PFSK-1 (cell line): ENCODE measurements at regions not wholly inside any gene's neighbourhood (a gene's known extent, or its start where the extent isn't known, plus 50 kb on each side); places are given as distances from the start of the nearest gene placed in this dataset.

Source experiments
- FOXP2 ChIP-seq: optimal IDR thresholded peaks from 2 replicates; pipeline ENCODE3; 2011; ENCODE audit warnings: borderline replicate concordance, control low read depth, inconsistent platforms; ENCODE audit not compliant: insufficient read depth; ENCODE audit errors: extremely low read length, extremely low read depth
- POLR2AphosphoS5 ChIP-seq: IDR thresholded peaks from 2 replicates; pipeline ENCODE4 v1.6.1; 2012; ENCODE audit warnings: low read depth, mild to moderate bottlenecking, control low read depth, low read length, moderate library complexity
- SIN3A ChIP-seq: IDR thresholded peaks from 2 replicates; pipeline ENCODE4 v1.6.1; 2012; ENCODE audit warnings: mild to moderate bottlenecking, low read length, moderate library complexity, borderline replicate concordance; ENCODE audit not compliant: insufficient read depth
- TAF1 ChIP-seq: IDR thresholded peaks from 2 replicates; pipeline ENCODE4 v1.6.1; 2012; ENCODE audit warnings: low read length, control low read depth, borderline replicate concordance; ENCODE audit not compliant: insufficient read depth
- TF ChIP-seq, protein P1 (sequence below), 2 experiments: IDR thresholded peaks; 2 replicates each; pipeline versions ENCODE4 v1.6.1 to v1.8.0; 2011 to 2012; ENCODE audit warnings: low read depth in 2 of 2, low read length in 2 of 2, control low read depth in 1 of 2, inconsistent platforms in 1 of 2, mild to moderate bottlenecking in 1 of 2, moderate library complexity in 1 of 2; ENCODE audit not compliant: insufficient read depth in 1 of 2

DNA sequence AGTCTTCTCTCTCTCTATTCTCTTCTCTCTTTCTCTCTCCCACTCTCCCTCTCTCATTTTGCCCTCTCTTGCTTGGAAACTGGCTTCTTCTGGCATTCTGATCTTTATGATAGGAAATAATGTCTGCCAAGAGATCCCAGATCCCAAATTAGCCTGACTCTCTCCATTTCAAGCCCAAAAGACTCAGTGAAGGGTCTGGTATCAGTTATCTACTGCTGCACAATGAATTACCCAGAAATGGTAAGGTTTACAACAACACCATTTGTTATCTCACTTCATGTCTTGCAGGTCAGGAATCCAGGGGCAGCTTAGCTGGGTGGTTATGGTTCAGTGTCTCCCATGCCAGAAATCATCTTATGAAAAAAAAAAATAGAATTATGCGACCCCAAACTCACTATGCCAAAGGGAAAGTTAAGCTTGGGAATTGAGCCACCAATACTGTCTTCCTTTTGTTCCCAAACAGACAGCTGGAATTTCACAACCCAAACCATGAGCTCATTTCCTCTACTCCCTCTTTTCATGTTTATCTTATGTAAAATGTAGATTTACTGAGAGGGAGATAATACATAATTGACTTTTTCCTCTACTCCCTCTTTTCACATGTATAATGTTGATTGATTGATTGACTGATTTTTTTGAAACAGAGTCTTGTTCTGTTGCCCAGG lies 67.8 kb upstream of the FICD start:
- no peak for TF ChIP-seq TAF1

DNA sequence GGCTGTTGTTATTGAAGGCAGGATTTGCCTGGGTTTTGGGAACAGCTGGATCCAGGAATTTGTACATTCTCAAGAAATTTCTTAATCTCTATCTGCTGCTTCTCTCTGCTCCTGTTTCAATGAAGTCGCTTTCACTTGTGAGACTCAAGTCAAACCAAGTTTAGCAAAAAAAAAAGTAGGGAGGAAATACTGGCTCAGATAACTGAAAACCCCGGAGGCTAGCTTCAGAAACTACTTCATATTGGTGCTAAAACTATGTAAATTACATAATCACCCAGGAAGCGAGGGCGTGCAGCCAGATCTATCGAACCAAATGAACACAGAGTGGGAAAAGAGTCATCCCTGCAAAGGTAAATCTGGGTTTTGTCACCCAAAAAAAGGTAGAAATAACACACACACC lies 68.3 kb upstream of the FICD start:
- TF ChIP-seq, protein P1, sequence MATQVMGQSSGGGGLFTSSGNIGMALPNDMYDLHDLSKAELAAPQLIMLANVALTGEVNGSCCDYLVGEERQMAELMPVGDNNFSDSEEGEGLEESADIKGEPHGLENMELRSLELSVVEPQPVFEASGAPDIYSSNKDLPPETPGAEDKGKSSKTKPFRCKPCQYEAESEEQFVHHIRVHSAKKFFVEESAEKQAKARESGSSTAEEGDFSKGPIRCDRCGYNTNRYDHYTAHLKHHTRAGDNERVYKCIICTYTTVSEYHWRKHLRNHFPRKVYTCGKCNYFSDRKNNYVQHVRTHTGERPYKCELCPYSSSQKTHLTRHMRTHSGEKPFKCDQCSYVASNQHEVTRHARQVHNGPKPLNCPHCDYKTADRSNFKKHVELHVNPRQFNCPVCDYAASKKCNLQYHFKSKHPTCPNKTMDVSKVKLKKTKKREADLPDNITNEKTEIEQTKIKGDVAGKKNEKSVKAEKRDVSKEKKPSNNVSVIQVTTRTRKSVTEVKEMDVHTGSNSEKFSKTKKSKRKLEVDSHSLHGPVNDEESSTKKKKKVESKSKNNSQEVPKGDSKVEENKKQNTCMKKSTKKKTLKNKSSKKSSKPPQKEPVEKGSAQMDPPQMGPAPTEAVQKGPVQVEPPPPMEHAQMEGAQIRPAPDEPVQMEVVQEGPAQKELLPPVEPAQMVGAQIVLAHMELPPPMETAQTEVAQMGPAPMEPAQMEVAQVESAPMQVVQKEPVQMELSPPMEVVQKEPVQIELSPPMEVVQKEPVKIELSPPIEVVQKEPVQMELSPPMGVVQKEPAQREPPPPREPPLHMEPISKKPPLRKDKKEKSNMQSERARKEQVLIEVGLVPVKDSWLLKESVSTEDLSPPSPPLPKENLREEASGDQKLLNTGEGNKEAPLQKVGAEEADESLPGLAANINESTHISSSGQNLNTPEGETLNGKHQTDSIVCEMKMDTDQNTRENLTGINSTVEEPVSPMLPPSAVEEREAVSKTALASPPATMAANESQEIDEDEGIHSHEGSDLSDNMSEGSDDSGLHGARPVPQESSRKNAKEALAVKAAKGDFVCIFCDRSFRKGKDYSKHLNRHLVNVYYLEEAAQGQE (IDR thresholded peaks at IDR 0.05; ENCODE audit: insufficient read depth in 1 of 2, low read depth in 2 of 2, low read length in 2 of 2), result no peak
- TF ChIP-seq SIN3A, result no peak
- no peak for TF ChIP-seq POLR2AphosphoS5
- TF ChIP-seq FOXP2, result no peak
- TF ChIP-seq TAF1, result no peak

DNA sequence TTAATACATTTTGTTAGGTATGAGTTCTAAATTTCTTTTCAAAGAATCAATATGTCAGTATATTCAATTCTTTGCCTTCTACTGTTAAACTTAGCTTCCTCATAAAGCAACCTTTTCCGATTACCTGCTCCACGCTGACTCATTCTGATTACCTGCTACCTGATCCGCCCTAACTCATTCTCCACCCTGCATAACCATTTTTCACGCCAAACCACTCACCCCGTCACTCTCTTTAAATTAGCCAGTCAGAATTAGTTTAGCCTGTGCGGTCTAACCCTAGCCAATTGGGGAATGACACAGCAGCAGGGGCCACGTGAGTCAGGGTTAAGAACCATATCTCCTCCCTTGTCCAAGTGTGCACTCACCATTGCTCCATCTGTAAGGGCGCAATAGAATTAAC lies 72.2 kb upstream of the FICD start:
- TF ChIP-seq TAF1 (no peak), POLR2AphosphoS5 (no peak), FOXP2 (no peak), SIN3A (no peak)
- TF ChIP-seq, protein P1 (IDR thresholded peaks at IDR 0.05; ENCODE audit: insufficient read depth in 1 of 2, low read depth in 2 of 2, low read length in 2 of 2), result no peak

DNA sequence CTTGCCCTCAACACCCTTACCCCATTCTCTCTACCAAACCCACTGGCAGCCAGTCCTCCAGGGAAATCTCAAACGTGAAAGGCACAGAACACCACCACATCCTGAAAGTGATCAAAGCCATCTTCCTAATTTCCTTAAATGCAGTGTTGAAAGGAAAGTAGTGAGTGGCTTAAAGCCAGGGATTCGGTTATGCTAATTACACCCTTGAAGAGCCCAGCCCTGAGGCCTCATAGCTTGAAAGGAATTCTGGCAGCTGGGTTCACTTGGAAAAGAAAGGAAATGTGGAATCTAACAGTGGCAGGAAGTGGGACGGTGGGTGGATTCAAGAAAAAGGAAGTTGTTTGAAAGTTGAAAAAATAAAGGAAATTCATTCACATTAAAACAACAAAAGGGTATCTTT lies 73.0 kb upstream of the FICD start:
- TF ChIP-seq POLR2AphosphoS5 (no peak), TAF1 (no peak), SIN3A (no peak), FOXP2 (no peak)
- TF ChIP-seq, protein P1 (IDR thresholded peaks at IDR 0.05; ENCODE audit: insufficient read depth in 1 of 2, low read depth in 2 of 2, low read length in 2 of 2), result no peak

DNA sequence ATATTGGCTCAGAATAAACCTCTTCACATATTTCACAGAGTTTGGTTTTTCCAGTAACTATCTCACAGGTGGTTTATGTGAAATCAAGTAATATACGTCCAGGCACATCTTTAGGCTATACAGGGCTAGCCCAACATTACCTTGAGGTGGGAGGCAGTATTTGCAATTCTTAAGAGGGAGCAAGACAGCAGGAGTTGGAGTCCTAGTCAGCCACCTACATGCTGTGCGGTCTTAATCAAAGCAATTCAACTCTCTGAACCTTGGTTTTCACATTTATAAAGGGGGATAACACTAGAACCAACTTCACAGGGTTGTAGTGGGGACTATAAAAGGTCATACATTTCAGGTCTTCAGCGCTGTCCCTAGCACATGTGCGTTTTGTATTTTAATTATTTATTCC lies 73.5 kb upstream of the FICD start:
- TF ChIP-seq TAF1 (no peak), FOXP2 (no peak), SIN3A (no peak), POLR2AphosphoS5 (no peak)
- TF ChIP-seq, protein P1 (IDR thresholded peaks at IDR 0.05; ENCODE audit: insufficient read depth in 1 of 2, low read depth in 2 of 2, low read length in 2 of 2), result no peak
